Vagina (tissue), 2 donors: ENCODE measurements at regions not wholly inside any gene's neighbourhood (a gene's known extent, or its start where the extent isn't known, plus 50 kb on each side); places are given as distances from the start of the nearest gene placed in this dataset.

ENCODE experiments used
- CTCF ChIP-seq, 3 experiments: fragments of 450-650 bp in 2 of 3; fragments of 200-600 bp in 1 of 3; sonication (generic) in 1 of 3; IDR thresholded peaks; one replicate each; pipeline ENCODE4 v1.5.1; 2017 to 2019; ENCODE audit warnings: antibody characterized with exemption in 3 of 3, mild to moderate bottlenecking in 2 of 3, moderate library complexity in 2 of 3
- POLR2A ChIP-seq, 2 donors: fragments of 450-650 bp; IDR thresholded peaks; one replicate each; pipeline ENCODE4 v1.6.1; 2017; ENCODE audit warnings: antibody characterized with exemption in 2 of 2, mild to moderate bottlenecking in 2 of 2, moderate library complexity in 2 of 2
- POLR2AphosphoS5 ChIP-seq, 2 donors: sonication (generic); formaldehyde crosslinking; IDR thresholded peaks; one replicate each; pipeline ENCODE4 v1.9.0; 2017; ENCODE audit warnings: antibody characterized with exemption in 2 of 2, mild to moderate bottlenecking in 2 of 2, low read depth in 1 of 2; ENCODE audit not compliant: insufficient read depth in 1 of 2

- no peak for TF ChIP-seq POLR2A (IDR thresholded peaks at IDR 0.05)
- TF ChIP-seq CTCF (IDR thresholded peaks at IDR 0.05), result no peak
- TF ChIP-seq POLR2AphosphoS5 (IDR thresholded peaks at IDR 0.05; ENCODE audit: insufficient read depth in 1 of 2, low read depth in 1 of 2), result no peak
Measured at GRCh38 chr22:46093796-46094195, 56.5 kb upstream of the PPARA start.
